Endothelial cell of umbilical vein (primary cell): ENCODE measurements at regions not wholly inside any gene's neighbourhood (a gene's known extent, or its start where the extent isn't known, plus 50 kb on each side); places are given as distances from the start of the nearest gene placed in this dataset.

ENCODE experiments used
- BruUV-seq: library from RNA; stranded (reverse); fragments of 400-500 nt; replicated peaks from 2 replicates; lab custom pipeline; 2021; lab: Mats Ljungman, UMichigan
- CTCF ChIA-PET: fragments of 300-600, 350-600 bp; sonication (Branson Sonifier 250); formaldehyde crosslinking; loops from one replicate; lab custom pipeline; 2021; ENCODE audit warnings: antibody characterized with exemption, inconsistent platforms; lab: Charles Lee
- POLR2A ChIA-PET: fragments of 300-600, 350-600 bp; sonication (Branson Sonifier 250); formaldehyde crosslinking; loops from one replicate; lab custom pipeline; 2021; ENCODE audit warnings: antibody characterized with exemption, inconsistent platforms; lab: Charles Lee
- DNase-seq: peaks from one replicate; pipeline ENCODE4 v3.0.0-alpha.2; 2011; ENCODE audit warnings: low read depth, low spot score
- FAIRE-seq: peaks from 2 replicates; lab custom pipeline; 2011; peaks lifted over from hg19 to GRCh38; lab: Jason Lieb, UNC
- H2AFZ ChIP-seq: 2 replicates; pipeline ENCODE4 v1.6.0; 2012; ENCODE audit warnings: low read depth, low read length, control low read depth, inconsistent platforms
- H3K27ac ChIP-seq: 2 replicates; pipeline ENCODE4 v1.5.1; 2011; ENCODE audit warnings: low read depth, mild to moderate bottlenecking, control low read depth, low read length, moderate library complexity; ENCODE audit not compliant: insufficient read depth
- H3K27me3 ChIP-seq, 2 experiments: 2 replicates each; pipeline versions ENCODE4 v1.6.0 to v1.6.1; 2011; ENCODE audit warnings: low read length in 2 of 2, mixed read lengths in 1 of 2; ENCODE audit not compliant: control insufficient read depth in 2 of 2, insufficient read depth in 2 of 2
- H3K36me3 ChIP-seq, 2 experiments: 2 replicates in 1 of 2; 3 replicates in 1 of 2; pipeline ENCODE4 v1.5.1; 2011; ENCODE audit warnings: low read length in 2 of 2, mild to moderate bottlenecking in 1 of 2, moderate library complexity in 1 of 2; ENCODE audit not compliant: control insufficient read depth in 2 of 2, insufficient read depth in 2 of 2; ENCODE audit errors: extremely low read depth in 1 of 2
- H3K4me1 ChIP-seq: 3 replicates; pipeline ENCODE4 v1.5.1; 2011; ENCODE audit warnings: mild to moderate bottlenecking, low read length; ENCODE audit not compliant: control insufficient read depth, insufficient read depth; ENCODE audit errors: extremely low read depth
- H3K4me2 ChIP-seq: 2 replicates; pipeline ENCODE4 v1.6.1; 2011; ENCODE audit warnings: low read length, control low read depth, mixed read lengths; ENCODE audit not compliant: insufficient read depth
- H3K4me3 ChIP-seq, 3 experiments: fragments of 200-600 bp in 1 of 3; sonication (generic), shearing (Covaris generic) in 1 of 3; replicated peaks in 1 of 3; 2 replicates each; pipeline ENCODE4 v1.5.1; 2011 to 2016; ENCODE audit warnings: control low read depth in 3 of 3, low read length in 3 of 3, mild to moderate bottlenecking in 2 of 3, inconsistent platforms in 1 of 3, low read depth in 1 of 3, moderate library complexity in 1 of 3; ENCODE audit not compliant: insufficient read depth in 1 of 3
- H3K79me2 ChIP-seq: 2 replicates; pipeline ENCODE4 v1.6.0; 2012; ENCODE audit warnings: low read length, inconsistent platforms; ENCODE audit not compliant: control insufficient read depth, insufficient read depth
- H3K9ac ChIP-seq: replicated peaks from 2 replicates; pipeline ENCODE3; 2011; ENCODE audit warnings: low read length, control low read depth; ENCODE audit not compliant: insufficient read depth; ENCODE audit errors: extremely low read depth
- H3K9me1 ChIP-seq: replicated peaks from 3 replicates; pipeline ENCODE4 v1.6.0; 2011; ENCODE audit warnings: mild to moderate bottlenecking, low read length; ENCODE audit not compliant: control insufficient read depth, insufficient read depth; ENCODE audit errors: extremely low read depth
- H3K9me3 ChIP-seq: replicated peaks from 2 replicates; pipeline ENCODE4 v1.5.1; 2012; ENCODE audit warnings: low read length, inconsistent platforms; ENCODE audit not compliant: control insufficient read depth, insufficient read depth
- H4K20me1 ChIP-seq: replicated peaks from 2 replicates; pipeline ENCODE3; 2011; ENCODE audit warnings: mild to moderate bottlenecking, low read length; ENCODE audit not compliant: control insufficient read depth, insufficient read depth; ENCODE audit errors: extremely low read depth
- CTCF ChIP-seq, 2 donors: IDR thresholded peaks; 1 replicate in 1 of 2; 2 replicates in 1 of 2; pipeline ENCODE4 v1.5.1; 2011; ENCODE audit warnings: low read length in 2 of 2, mild to moderate bottlenecking in 2 of 2, moderate library complexity in 2 of 2, control low read depth in 1 of 2, inconsistent platforms in 1 of 2, low read depth in 1 of 2; ENCODE audit not compliant: insufficient read depth in 1 of 2; ENCODE audit errors: extremely low read depth in 1 of 2
- EZH2 ChIP-seq: IDR thresholded peaks from 2 replicates; pipeline ENCODE4 v1.6.1; 2012; ENCODE audit warnings: borderline replicate concordance, low read depth, mild to moderate bottlenecking, moderate library complexity, low read length, inconsistent platforms; ENCODE audit not compliant: severe bottlenecking
- FOS ChIP-seq: IDR thresholded peaks from 2 replicates; pipeline ENCODE4 v1.6.1; 2011; ENCODE audit warnings: mild to moderate bottlenecking, low read length, moderate library complexity, borderline replicate concordance; ENCODE audit not compliant: insufficient read depth
- GATA2 ChIP-seq: IDR thresholded peaks from 2 replicates; pipeline ENCODE4 v1.7.0; 2011; ENCODE audit warnings: low read depth, mild to moderate bottlenecking, moderate library complexity, mixed read lengths, low read length; ENCODE audit not compliant: insufficient read length, insufficient read depth
- JUN ChIP-seq: IDR thresholded peaks from 2 replicates; pipeline ENCODE4 v1.6.1; 2011; ENCODE audit warnings: borderline replicate concordance, low read depth; ENCODE audit not compliant: insufficient read length, insufficient read depth
- MAX ChIP-seq: IDR thresholded peaks from 2 replicates; pipeline ENCODE4 v1.6.1; 2011; ENCODE audit not compliant: insufficient read depth, insufficient read length
- MYC ChIP-seq: IDR thresholded peaks from one replicate; pipeline ENCODE4 v1.6.1; 2011; ENCODE audit warnings: mild to moderate bottlenecking, low read depth, low read length
- POLR2A ChIP-seq: IDR thresholded peaks from 2 replicates; pipeline ENCODE4 v1.6.1; 2012; ENCODE audit warnings: low read depth, mild to moderate bottlenecking, control low read depth, low read length
- POLR2AphosphoS5 ChIP-seq: IDR thresholded peaks from 2 replicates; pipeline ENCODE4 v1.6.1; 2012; ENCODE audit warnings: low read depth, mild to moderate bottlenecking, control low read depth, low read length, moderate library complexity; ENCODE audit not compliant: insufficient read depth
- dilution Hi-C: fragments of 300-500 bp; cut with MboI; formaldehyde crosslinking; loops from one replicate; pipeline ENCODE4 v1.15.0; 2019; ENCODE audit warnings: low sequenced_read_pairs; ENCODE audit not compliant: extremely low pct_ligation_motif_present
- intact Hi-C: fragments of 100-400 bp; cut with micrococcal nuclease; formaldehyde crosslinking; loops from one replicate; pipeline ENCODE4 v1.10.0; 2022

GRCh38 chr6:14212632-14213031 lies 95.1 kb downstream of the CD83 start:
- dilution Hi-C loops (no loop called here), intact Hi-C loops (loop anchor here (10.0 kb wide), 1 partner anchor 502 kb away; no protein-coding TSS in a partner anchor)
- H2AFZ ChIP-seq: no peak overlapping the region
- FAIRE-seq: no peak
- no TSS peak for BruUV-seq
- H3K36me3 ChIP-seq: no peaks in the 10 kb centered on the region
- DNase-seq: no peak
- H3K27ac ChIP-seq: no peak overlapping the region
- H3K79me2 ChIP-seq: no peaks in the 10 kb centered on the region
- H3K9ac ChIP-seq: no peak overlapping the region
- no peaks in the 10 kb centered on the region for H3K4me1 ChIP-seq
- peaks cover 0 to 9% of the 10 kb centered on the region in 2 experiments for H3K27me3 ChIP-seq
- H4K20me1 ChIP-seq: no peaks in the 10 kb centered on the region
- H3K4me2 ChIP-seq: no peak overlapping the region
- no peak for TF ChIP-seq POLR2A
- TF ChIP-seq EZH2: no peak
- TF ChIP-seq POLR2AphosphoS5: no peak
- TF ChIP-seq CTCF (IDR thresholded peaks at IDR 0.05; ENCODE audit: extremely low read depth in 1 of 2, insufficient read depth in 1 of 2, low read depth in 1 of 2, low read length in 2 of 2): no peak
- TF ChIP-seq MAX: no peak
- no peak for TF ChIP-seq MYC
- no peak for TF ChIP-seq FOS
- TF ChIP-seq GATA2: no peak
- TF ChIP-seq JUN: no peak
- ChIA-PET POLR2A (no interaction called here), CTCF (interaction anchor here (1.1 to 3.6 kb wide), 4 partner anchors 1177 to 1411 kb away, joined by 3 to 22 read pairs (median 12); no protein-coding TSS in a partner anchor)
- H3K4me3 ChIP-seq: no peak overlapping the region
- H3K9me3 ChIP-seq: no peaks in the 10 kb centered on the region
- H3K9me1 ChIP-seq: no peaks in the 10 kb centered on the region
